ENCODE measurements at regions not wholly inside any gene's neighbourhood (a gene's known extent, or its start where the extent isn't known, plus 50 kb on each side); places are given as distances from the start of the nearest gene placed in this dataset.
A peak's percentile ranks its signal among the peaks of the same experiment; 100 is the strongest.

DNA sequence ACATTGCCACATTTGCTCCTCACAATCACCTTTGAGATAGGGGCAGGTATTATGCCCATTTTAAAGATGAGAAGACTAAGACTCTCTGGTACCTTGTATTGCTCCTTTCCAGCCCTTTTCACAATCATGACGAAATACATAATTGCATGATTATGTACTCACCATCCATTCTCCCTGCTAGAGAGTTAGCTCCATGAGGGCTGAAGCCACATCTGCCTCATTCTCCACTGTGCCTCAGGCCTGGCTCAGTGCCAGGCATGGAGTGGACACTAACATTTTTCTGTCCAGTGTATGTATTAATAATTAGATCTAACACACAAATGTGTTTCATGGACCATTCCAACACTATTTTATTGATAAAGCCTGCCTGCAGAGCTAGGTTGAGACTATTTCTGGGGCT, 191.4 kb downstream of the MINAR1 start:
- WGBS, result 62% methylated on average over 1 of the region's 1 CpG
- Histone ChIP-seq H3K4me3 (no peak overlapping the region), H3K27ac (replicated peaks in 1 of 4) (no peak overlapping the region), H3K9me3 (peaks cover 0 to 3% (median 0%) of the 10 kb centered on the region in 4 donors), H3K4me1 (no peaks in the 10 kb centered on the region), H3K36me3 (no peaks in the 10 kb centered on the region), H3K27me3 (peaks cover 0 to 3% (median 0%) of the 10 kb centered on the region in 4 donors)
- intact Hi-C loops (cut with DNase I), result no loop called here
- TF ChIP-seq, protein P1, sequence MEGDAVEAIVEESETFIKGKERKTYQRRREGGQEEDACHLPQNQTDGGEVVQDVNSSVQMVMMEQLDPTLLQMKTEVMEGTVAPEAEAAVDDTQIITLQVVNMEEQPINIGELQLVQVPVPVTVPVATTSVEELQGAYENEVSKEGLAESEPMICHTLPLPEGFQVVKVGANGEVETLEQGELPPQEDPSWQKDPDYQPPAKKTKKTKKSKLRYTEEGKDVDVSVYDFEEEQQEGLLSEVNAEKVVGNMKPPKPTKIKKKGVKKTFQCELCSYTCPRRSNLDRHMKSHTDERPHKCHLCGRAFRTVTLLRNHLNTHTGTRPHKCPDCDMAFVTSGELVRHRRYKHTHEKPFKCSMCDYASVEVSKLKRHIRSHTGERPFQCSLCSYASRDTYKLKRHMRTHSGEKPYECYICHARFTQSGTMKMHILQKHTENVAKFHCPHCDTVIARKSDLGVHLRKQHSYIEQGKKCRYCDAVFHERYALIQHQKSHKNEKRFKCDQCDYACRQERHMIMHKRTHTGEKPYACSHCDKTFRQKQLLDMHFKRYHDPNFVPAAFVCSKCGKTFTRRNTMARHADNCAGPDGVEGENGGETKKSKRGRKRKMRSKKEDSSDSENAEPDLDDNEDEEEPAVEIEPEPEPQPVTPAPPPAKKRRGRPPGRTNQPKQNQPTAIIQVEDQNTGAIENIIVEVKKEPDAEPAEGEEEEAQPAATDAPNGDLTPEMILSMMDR (IDR thresholded peaks at IDR 0.05), result no peak
- no peak for TF ChIP-seq POLR2A (IDR thresholded peaks at IDR 0.05; ENCODE audit: low read depth)
- TF ChIP-seq EP300 (IDR thresholded peaks at IDR 0.05), result no peak
- no peak for TF ChIP-seq POLR2AphosphoS5 (IDR thresholded peaks at IDR 0.05)
- DNase-seq (ENCODE audit: extremely low spot score), result peak; percentile 64

DNA sequence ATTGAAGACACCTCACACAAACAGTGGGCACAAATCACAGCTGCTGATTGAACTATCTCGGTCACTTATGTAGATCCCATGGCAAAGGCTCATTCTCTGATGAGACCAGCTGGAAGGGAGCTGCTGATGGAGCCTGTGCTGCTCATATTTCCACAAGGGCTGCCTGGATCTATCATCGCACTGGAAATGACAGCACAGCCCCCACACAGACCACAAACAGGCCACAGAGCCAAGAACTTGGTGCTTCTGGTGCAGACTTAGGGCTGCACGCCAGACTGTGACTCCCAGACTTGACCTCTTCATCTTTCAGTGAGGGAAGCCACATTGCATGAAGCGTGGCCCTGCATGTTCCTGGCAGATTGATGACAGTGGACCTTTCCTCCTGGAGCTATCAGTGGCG, 197.6 kb downstream of the MINAR1 start:
- no peaks in the 10 kb centered on the region for H3K4me1 ChIP-seq
- peaks cover 0 to 20% (median 3%) of the 10 kb centered on the region in 4 donors for H3K9me3 ChIP-seq
- no peak overlapping the region for H3K27ac ChIP-seq (replicated peaks in 1 of 4)
- no peaks in the 10 kb centered on the region for H3K36me3 ChIP-seq
- no peaks in the 10 kb centered on the region for H3K27me3 ChIP-seq
- H3K4me3 ChIP-seq, result no peak overlapping the region
- DNase-seq (ENCODE audit: extremely low spot score), result peak; percentile 53
- intact Hi-C loops (cut with DNase I), result no loop called here
- WGBS, result 39% methylated on average over 3 of the region's 5 CpGs
- TF ChIP-seq POLR2A (IDR thresholded peaks at IDR 0.05; ENCODE audit: low read depth), result no peak
- TF ChIP-seq POLR2AphosphoS5 (IDR thresholded peaks at IDR 0.05), result no peak
- no peak for TF ChIP-seq EP300 (IDR thresholded peaks at IDR 0.05)
- TF ChIP-seq, protein P1 (IDR thresholded peaks at IDR 0.05), result no peak

DNA sequence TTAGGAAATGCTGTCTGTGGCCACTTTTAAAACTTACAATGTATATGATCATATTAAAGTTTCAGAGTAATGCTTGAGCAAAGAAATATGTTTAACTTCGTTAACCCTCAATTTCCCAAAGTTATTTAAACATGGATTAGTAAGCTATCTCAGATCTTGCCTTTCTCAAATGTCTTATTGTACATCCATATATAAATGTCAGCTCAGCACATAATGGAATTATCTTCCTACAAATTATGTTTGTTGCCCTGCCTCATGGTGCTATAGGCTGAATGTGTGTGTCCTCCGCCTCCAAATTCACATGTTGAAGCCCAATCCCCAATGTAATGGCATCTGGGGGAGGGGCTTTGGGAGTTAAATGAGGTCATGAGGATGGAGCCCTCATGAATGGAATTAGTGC, 200.3 kb downstream of the MINAR1 start:
- TF ChIP-seq, protein P1 (IDR thresholded peaks at IDR 0.05), result no peak
- TF ChIP-seq POLR2AphosphoS5 (IDR thresholded peaks at IDR 0.05), result no peak
- no peak for TF ChIP-seq POLR2A (IDR thresholded peaks at IDR 0.05; ENCODE audit: low read depth)
- TF ChIP-seq EP300 (IDR thresholded peaks at IDR 0.05), result no peak
- Histone ChIP-seq H3K27me3 (no peaks in the 10 kb centered on the region), H3K4me1 (no peaks in the 10 kb centered on the region), H3K27ac (replicated peaks in 1 of 4) (no peak overlapping the region), H3K36me3 (no peaks in the 10 kb centered on the region), H3K9me3 (peaks cover 0 to 20% (median 3%) of the 10 kb centered on the region in 4 donors), H3K4me3 (no peak overlapping the region)
- WGBS, result 86% methylated on average over 2 of the region's 2 CpGs
- DNase-seq (ENCODE audit: extremely low spot score), result peak; percentile 55
- intact Hi-C loops (cut with DNase I), result no loop called here

DNA sequence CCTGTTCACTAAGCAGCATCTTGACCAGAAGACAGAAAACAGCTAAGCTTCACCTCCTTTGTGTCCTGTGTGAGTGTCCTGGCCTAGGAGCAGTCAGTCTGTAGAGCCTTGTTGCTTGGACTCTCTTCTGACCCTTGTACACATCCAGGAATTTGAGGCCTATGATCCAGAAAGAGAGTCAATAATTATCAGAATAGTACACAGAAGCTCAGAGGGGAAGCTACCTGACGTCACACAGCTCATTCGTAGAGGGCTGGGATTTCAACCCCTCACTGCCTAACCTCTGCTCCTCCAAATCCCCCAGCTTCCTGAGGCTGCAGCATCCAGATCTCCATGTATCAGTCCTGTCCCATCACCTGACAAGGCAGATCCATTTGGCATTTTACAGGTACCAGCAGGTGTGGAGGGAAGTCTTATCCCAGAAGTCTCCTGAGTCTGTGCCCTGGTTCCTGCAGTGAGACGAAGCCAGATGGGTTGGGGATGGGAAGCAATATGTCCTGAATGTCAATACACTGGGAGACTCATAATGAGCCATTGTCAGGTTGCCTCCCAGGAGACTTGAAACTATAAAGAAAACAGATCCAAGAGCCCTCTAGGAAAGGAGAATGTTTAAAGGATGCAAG, 203.1 kb downstream of the MINAR1 start:
- intact Hi-C loops (cut with DNase I), result no loop called here
- TF ChIP-seq POLR2A (IDR thresholded peaks at IDR 0.05; ENCODE audit: low read depth) (no peak), POLR2AphosphoS5 (IDR thresholded peaks at IDR 0.05) (no peak), EP300 (IDR thresholded peaks at IDR 0.05) (no peak)
- TF ChIP-seq, protein P1 (IDR thresholded peaks at IDR 0.05), result no peak
- WGBS, result 59% methylated on average over 2 of the region's 3 CpGs

More for the DNA sequence above, 203.1 kb downstream of the MINAR1 start:
- DNase-seq (ENCODE audit: extremely low spot score), result peak; percentile 87
- Histone ChIP-seq H3K27me3 (no peaks in the 10 kb centered on the region), H3K36me3 (no peaks in the 10 kb centered on the region), H3K4me3 (no peak overlapping the region), H3K27ac (replicated peaks in 1 of 4) (no peak overlapping the region), H3K4me1 (no peaks in the 10 kb centered on the region), H3K9me3 (peaks cover 0 to 20% (median 3%) of the 10 kb centered on the region in 4 donors)
